Natural killer cell (primary cell): ENCODE measurements at regions not wholly inside any gene's neighbourhood (a gene's known extent, or its start where the extent isn't known, plus 50 kb on each side); places are given as distances from the start of the nearest gene placed in this dataset.

ENCODE experiments used
- ATAC-seq, 3 donors: fragments of 150-1000 bp in 2 of 3; fragments of 200-7000 bp in 1 of 3; cut with Tn5 transposase; 1 replicate in 1 of 3; 2 replicates in 2 of 3; pipeline ENCODE4 v1.10.0; 2021; ENCODE audit warnings: mild to moderate bottlenecking in 2 of 3, moderate library complexity in 2 of 3
- DNase-seq, 2 donors: peaks; one replicate each; pipeline versions ENCODE4 v3.0.0 to v3.0.0-alpha.2; 2013 to 2021; ENCODE audit warnings: mixed read lengths in 1 of 2
- H3K27ac ChIP-seq: one replicate; pipeline ENCODE4 v1.5.1; 2013; ENCODE audit warnings: mild to moderate bottlenecking, low read length
- H3K27me3 ChIP-seq: one replicate; pipeline ENCODE4 v1.6.1; 2013; ENCODE audit warnings: low read length; ENCODE audit not compliant: control insufficient read depth, insufficient read depth
- H3K36me3 ChIP-seq: one replicate; pipeline ENCODE4 v1.6.1; 2013; ENCODE audit warnings: low read length; ENCODE audit not compliant: control insufficient read depth, insufficient read depth
- H3K4me1 ChIP-seq: one replicate; pipeline ENCODE4 v1.6.1; 2013; ENCODE audit warnings: low read length; ENCODE audit not compliant: control insufficient read depth, insufficient read depth
- H3K4me3 ChIP-seq: one replicate; pipeline ENCODE4 v1.5.1; 2013; ENCODE audit warnings: low read length
- H3K9me3 ChIP-seq: one replicate; pipeline ENCODE4 v1.6.1; 2013; ENCODE audit warnings: low read length; ENCODE audit not compliant: control insufficient read depth, insufficient read depth
- H3K27ac Mint-ChIP-seq, 2 donors: one replicate each; pipeline ENCODE4 v1.8.0; 2022; ENCODE audit warnings: mild to moderate bottlenecking in 2 of 2, mixed read lengths in 2 of 2, moderate library complexity in 1 of 2
- H3K27me3 Mint-ChIP-seq, 2 donors: one replicate each; pipeline ENCODE4 v1.8.0; 2022; ENCODE audit warnings: low read depth in 2 of 2, mixed read lengths in 2 of 2
- H3K36me3 Mint-ChIP-seq: one replicate; pipeline ENCODE4 v1.8.0; 2022; ENCODE audit warnings: mixed read lengths
- H3K4me1 Mint-ChIP-seq, 2 donors: one replicate each; pipeline ENCODE4 v1.8.0; 2022; ENCODE audit warnings: mixed read lengths in 2 of 2
- H3K4me3 Mint-ChIP-seq: one replicate; pipeline ENCODE4 v1.8.0; 2022; ENCODE audit warnings: mild to moderate bottlenecking, moderate library complexity, mixed read lengths
- H3K9me3 Mint-ChIP-seq, 2 donors: one replicate each; pipeline ENCODE4 v1.8.0; 2022; ENCODE audit warnings: mixed read lengths in 2 of 2
- WGBS: methylation state at CpG from one replicate; pipeline ENCODE4 v1.1.7; 2013; ENCODE audit warnings: missing lambda C conversion rate; ENCODE audit not compliant: insufficient coverage; 5-methylcytosine and 5-hydroxymethylcytosine counted together
- intact Hi-C: fragments of 100-400 bp; cut with micrococcal nuclease; formaldehyde crosslinking; loops from one replicate; pipeline ENCODE4 v1.14.2; 2022
- TF ChIP-seq, protein P1 (sequence below): fragments of 200-600 bp; IDR thresholded peaks from one replicate; pipeline ENCODE4 v1.8.0; 2022; ENCODE audit warnings: antibody characterized with exemption

DNA sequence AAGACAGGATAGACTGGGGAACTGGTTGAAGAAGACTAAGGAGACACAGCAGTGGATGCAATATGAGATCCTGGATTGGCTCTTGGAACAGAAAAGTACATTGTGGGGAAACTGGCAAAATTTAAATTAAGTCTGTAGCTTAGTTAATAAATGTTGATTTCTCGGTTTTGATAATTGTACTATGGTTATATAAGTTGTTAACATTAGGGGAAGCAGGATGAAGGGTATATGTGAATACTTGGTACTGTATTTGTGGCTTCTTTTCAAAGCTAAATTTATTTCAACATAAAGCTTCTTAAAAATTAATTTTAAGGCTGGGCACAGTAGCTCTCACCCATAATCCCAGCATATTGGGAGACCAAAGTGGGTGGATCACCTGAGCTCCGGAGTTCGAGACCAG, 103.8 kb downstream of the TMEM17 start:
- 96% methylated on average over 3 of the region's 3 CpGs for WGBS
- no peak overlapping the region for H3K27ac Mint-ChIP-seq
- peaks cover 3 to 6% of the 10 kb centered on the region in 2 donors for H3K27me3 Mint-ChIP-seq
- no peak overlapping the region for H3K4me3 Mint-ChIP-seq
- intact Hi-C loops: no loop called here
- TF ChIP-seq, protein P1, sequence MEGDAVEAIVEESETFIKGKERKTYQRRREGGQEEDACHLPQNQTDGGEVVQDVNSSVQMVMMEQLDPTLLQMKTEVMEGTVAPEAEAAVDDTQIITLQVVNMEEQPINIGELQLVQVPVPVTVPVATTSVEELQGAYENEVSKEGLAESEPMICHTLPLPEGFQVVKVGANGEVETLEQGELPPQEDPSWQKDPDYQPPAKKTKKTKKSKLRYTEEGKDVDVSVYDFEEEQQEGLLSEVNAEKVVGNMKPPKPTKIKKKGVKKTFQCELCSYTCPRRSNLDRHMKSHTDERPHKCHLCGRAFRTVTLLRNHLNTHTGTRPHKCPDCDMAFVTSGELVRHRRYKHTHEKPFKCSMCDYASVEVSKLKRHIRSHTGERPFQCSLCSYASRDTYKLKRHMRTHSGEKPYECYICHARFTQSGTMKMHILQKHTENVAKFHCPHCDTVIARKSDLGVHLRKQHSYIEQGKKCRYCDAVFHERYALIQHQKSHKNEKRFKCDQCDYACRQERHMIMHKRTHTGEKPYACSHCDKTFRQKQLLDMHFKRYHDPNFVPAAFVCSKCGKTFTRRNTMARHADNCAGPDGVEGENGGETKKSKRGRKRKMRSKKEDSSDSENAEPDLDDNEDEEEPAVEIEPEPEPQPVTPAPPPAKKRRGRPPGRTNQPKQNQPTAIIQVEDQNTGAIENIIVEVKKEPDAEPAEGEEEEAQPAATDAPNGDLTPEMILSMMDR: no peak
- H3K36me3 ChIP-seq: no peaks in the 10 kb centered on the region
- H3K9me3 ChIP-seq: no peaks in the 10 kb centered on the region
- ATAC-seq (no peak), DNase-seq (no peak)
- H3K9me3 Mint-ChIP-seq: no peaks in the 10 kb centered on the region
- H3K27ac ChIP-seq: no peak overlapping the region
- H3K4me1 Mint-ChIP-seq: peaks cover 0 to 9% of the 10 kb centered on the region in 2 donors
- H3K4me3 ChIP-seq: no peak overlapping the region
- no peaks in the 10 kb centered on the region for H3K27me3 ChIP-seq
- H3K36me3 Mint-ChIP-seq: no peaks in the 10 kb centered on the region
- H3K4me1 ChIP-seq: no peaks in the 10 kb centered on the region

DNA sequence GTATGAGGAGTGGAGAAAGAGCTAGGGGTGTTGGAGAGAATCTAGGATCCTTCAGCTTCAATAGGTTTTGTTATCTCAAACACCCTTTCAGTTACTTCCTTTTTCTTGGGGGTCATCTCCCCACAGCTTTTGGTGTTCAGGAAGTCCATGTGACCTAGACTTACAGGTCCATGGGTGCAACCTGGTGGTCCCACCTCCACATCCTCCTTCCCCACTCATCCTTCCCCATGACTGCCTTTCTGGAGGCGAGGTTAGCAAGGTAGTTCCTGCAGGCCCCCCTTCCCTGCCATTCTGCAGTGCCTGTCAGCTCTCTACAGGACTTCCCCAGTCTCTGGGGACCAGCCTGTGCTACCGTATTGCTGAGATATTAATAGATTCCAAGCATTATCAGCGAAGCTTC, 107.6 kb downstream of the TMEM17 start:
- DNase-seq: no peak
- no peak overlapping the region for H3K27ac ChIP-seq
- Mint-ChIP-seq H3K4me3 (no peak overlapping the region), H3K4me1 (peaks cover 0 to 9% of the 10 kb centered on the region in 2 donors), H3K36me3 (no peaks in the 10 kb centered on the region), H3K9me3 (no peaks in the 10 kb centered on the region), H3K27me3 (peaks cover 3 to 6% of the 10 kb centered on the region in 2 donors), H3K27ac (no peak overlapping the region)
- intact Hi-C loops: no loop called here
- H3K36me3 ChIP-seq: no peaks in the 10 kb centered on the region
- H3K4me1 ChIP-seq: no peaks in the 10 kb centered on the region
- 42% methylated on average over 3 of the region's 3 CpGs for WGBS
- no peak overlapping the region for H3K4me3 ChIP-seq
- TF ChIP-seq, protein P1: no peak
- no peak for ATAC-seq
- H3K27me3 ChIP-seq: no peaks in the 10 kb centered on the region
- no peaks in the 10 kb centered on the region for H3K9me3 ChIP-seq

DNA sequence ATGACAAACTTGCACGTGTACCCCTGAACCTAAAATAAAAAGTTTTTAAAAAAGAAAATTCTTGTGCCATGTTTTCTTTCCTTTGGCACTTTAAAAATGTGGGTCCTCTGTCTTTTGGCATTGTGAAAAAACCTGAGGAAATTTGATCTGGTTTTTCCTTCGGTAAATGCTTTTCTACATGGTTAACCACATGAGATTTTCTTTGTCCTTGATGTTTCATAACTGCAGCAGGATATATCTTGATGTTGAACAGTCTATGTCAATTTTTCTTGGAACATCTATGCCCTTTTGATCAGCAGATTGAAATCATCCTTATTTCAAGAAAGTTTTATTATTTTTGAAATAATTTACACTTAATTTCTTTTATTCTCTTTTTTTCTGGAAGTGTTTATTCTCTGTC, 109.1 kb downstream of the TMEM17 start:
- H3K27ac ChIP-seq: no peak overlapping the region
- TF ChIP-seq, protein P1: no peak
- no peaks in the 10 kb centered on the region for H3K4me1 ChIP-seq
- no peaks in the 10 kb centered on the region for H3K27me3 ChIP-seq
- Mint-ChIP-seq H3K4me3 (no peak overlapping the region), H3K4me1 (peaks cover 0 to 9% of the 10 kb centered on the region in 2 donors), H3K36me3 (no peaks in the 10 kb centered on the region), H3K9me3 (no peaks in the 10 kb centered on the region), H3K27ac (no peak overlapping the region), H3K27me3 (peaks cover 3 to 6% of the 10 kb centered on the region in 2 donors)
- H3K36me3 ChIP-seq: no peaks in the 10 kb centered on the region
- intact Hi-C loops: no loop called here
- WGBS: 0% methylated on average over 1 of the region's 2 CpGs
- H3K4me3 ChIP-seq: no peak overlapping the region
- DNase-seq (no peak), ATAC-seq (no peak)
- H3K9me3 ChIP-seq: no peaks in the 10 kb centered on the region

DNA sequence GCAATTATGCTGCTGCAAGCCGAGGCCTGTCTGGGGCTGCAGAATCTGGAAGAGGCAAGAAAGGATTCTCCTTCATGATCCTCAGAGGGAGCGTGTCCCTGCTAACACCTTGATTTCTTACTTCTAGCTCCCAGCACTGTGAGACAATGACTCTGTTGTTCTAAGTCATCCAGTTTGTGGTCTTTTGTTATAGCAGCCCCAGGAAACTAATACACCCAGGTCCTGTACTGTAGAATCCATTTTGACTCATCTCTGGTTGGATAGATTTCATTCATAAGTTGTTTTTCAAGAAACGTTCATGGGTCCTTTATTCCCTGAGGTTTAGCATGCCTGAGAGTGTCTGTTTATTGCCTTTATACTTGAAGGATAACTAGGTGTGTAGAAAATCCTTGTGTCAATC, 112.7 kb downstream of the TMEM17 start:
- Histone ChIP-seq H3K9me3 (no peaks in the 10 kb centered on the region), H3K4me1 (no peaks in the 10 kb centered on the region), H3K36me3 (no peaks in the 10 kb centered on the region), H3K27me3 (no peaks in the 10 kb centered on the region), H3K27ac (no peak overlapping the region), H3K4me3 (no peak overlapping the region)
- TF ChIP-seq, protein P1: no peak
- peaks cover 3 to 6% of the 10 kb centered on the region in 2 donors for H3K27me3 Mint-ChIP-seq
- no peak overlapping the region for H3K27ac Mint-ChIP-seq
- H3K4me1 Mint-ChIP-seq: peaks cover 0 to 5% of the 10 kb centered on the region in 2 donors
- ATAC-seq (no peak), DNase-seq (no peak)
- 93% methylated on average over 3 of the region's 3 CpGs for WGBS
- no peaks in the 10 kb centered on the region for H3K9me3 Mint-ChIP-seq
- no peak overlapping the region for H3K4me3 Mint-ChIP-seq
- H3K36me3 Mint-ChIP-seq: no peaks in the 10 kb centered on the region
- intact Hi-C loops: no loop called here
